Stimulated activated CD4-positive, alpha-beta T cell treated with anti-CD3 and anti-CD28 coated beads, Interleukin-4, amount 100 ng/mL, for 1 hour (primary cell): ENCODE measurements at regions not wholly inside any gene's neighbourhood (a gene's known extent, or its start where the extent isn't known, plus 50 kb on each side); places are given as distances from the start of the nearest gene placed in this dataset.
"Not testable (repeated sequence)": the region's sequence is repeated elsewhere in the genome, so short reads cannot be mapped to it uniquely, and the experiment has no call there.

Source experiments
- DNase-seq: peaks from one replicate; pipeline ENCODE4 v3.0.0-alpha.2; 2020

- no peak for DNase-seq
Observed at GRCh38 chr2:217010173-217010572, 150.3 kb upstream of the TNP1 start.

GRCh38 chr2:217008794-217009193 lies 148.9 kb upstream of the TNP1 start:
- no peak for DNase-seq

DNA sequence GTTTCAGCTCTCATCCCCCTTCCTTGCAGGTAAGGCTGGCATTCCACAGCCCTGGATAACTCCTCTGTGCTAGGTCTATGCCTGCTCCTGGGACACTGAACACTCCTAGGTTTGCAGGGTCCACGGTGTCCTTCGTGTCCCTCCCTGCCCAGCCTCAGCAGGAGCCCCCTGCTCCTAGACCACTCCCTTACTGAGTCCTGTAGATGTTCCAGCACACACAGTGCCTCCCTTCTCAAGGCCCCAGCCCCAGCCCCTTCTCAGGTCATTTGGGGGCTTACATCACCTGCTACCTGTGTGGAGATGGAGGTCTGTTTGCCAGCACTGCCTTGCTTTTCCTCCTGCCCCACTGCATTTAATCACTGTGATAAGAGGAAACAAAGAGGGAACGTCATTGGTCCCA lies 146.4 kb upstream of the TNP1 start:
- DNase-seq, result no peak

- no peak for DNase-seq
Observed at GRCh38 chr2:217004656-217005055, 144.8 kb upstream of the TNP1 start.

DNA sequence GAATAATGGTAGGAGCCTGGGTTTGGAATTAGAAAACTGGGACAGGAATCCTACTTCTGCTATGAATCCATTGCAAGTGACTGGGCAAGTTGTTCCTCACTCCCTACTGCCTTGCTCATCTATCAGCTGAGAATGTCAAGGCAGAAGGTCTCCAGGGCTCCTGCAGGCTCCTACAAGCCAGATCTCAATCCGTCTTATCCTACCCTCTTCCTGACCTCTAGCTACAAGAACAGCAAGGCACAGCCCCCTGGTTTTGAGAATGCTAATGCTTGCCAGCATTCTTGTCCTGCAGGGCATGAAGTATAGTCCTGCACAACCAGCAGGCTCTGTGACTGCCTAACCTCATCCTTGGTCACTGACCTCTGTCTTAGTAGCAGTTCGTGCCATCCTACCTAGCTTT lies 141.9 kb upstream of the TNP1 start:
- DNase-seq, result no peak

DNA sequence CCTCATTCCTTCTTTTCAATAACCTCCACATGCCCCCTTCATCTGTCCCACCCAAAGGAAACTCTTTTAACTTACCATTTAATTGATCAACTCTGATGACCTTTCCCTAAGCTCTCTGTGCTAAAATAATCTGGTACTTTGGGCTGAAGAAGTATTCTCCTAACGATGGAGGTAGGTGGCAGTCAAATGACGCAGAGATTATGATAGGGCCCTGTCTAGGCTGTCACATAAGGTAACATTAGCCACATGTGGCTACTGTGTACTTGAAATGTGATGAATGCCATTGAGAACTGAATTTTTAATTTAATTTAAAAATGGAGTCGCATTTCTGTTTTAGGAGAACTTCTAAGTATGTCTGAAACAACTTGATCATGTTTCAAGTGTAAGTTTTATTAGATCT lies 140.5 kb upstream of the TNP1 start:
- no peak for DNase-seq

DNA sequence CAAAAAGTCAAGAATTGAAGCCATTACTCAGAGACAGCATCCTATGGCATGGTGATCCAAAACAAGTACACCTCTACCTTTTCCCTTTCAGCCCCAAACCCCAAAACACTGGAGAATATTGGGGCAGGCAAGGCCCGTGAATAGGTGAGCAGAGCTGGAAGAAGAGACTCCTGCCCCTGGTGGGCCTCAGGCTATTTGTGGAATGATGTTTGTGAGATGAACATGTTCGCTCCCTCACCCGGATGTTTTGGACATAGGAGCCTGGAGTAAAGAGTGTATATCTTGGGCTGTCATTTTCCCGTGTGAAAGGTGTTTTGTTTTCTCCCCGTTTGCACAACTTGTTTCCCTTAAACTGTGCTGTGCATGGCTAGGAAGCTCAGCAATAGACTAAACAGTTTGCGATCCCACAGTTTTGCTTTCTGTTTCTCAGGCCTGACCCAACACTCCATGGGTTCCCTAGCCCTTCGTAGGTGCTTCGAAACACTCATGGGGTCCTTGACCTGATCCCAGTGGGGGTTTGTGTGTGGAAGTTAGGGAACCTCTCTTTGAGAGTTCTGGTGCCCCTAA lies 136.5 kb upstream of the TNP1 start:
- DNase-seq, result no peak

- no peak for DNase-seq
Observed at GRCh38 chr2:216994353-216994854, 134.5 kb upstream of the TNP1 start.

GRCh38 chr2:216992056-216992675 lies 132.3 kb upstream of the TNP1 start:
- DNase-seq, result no peak

DNA sequence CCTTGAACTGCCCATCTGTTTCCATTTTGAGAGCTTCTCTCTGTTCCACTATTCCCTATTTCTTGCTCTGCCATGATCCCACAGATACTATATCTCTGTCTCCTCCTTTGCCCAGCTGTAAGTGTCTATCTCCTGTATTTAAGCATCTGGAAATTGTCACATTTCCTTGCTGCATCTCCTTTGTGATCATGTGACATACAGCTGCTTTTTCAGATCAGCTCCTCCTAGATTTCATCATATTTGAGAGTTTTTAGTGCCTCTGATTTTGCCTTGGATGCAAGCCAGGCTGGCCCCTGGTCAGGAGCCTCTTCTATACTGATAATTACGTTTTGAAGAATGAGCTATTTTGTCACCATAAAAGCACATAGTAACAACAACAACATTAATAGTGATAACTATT lies 131.7 kb upstream of the TNP1 start:
- DNase-seq, result no peak

DNA sequence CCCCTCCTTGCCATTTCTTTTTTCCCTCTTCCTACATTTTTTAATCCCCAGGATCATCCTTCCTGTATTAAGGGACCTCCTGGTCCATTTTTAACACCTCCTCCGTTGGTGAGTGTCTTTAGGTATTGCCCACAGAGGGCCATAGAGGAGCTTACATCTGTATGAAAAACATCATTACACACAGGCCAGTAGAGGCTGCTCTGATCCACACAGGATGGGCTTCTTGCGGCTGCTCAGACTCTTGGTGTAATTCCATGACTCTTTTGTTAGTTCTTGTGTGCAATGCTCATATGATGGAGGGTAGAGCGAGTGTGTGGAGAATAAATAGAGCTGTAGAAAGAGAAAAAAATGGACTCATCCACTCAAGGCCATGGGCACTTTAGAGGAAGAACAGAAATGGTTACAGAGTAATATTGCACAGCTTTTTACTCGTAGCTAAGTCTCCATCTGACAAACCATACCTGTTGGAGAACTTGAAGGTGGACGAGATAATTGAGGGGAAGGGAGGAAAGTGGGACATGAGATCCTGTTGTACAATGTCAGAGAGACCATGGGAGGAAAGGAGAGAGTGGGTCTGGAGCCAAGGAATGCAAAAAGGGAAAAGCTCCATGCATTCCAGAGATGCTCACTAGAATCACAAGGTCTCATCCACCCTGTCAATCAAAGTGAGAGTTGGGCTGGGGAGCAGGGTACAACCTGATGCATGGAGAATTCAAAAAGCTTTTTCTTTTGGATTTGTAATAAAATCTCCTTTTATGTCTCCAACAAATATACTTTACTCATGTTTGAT lies 129.7 kb upstream of the TNP1 start:
- no peak for DNase-seq

DNA sequence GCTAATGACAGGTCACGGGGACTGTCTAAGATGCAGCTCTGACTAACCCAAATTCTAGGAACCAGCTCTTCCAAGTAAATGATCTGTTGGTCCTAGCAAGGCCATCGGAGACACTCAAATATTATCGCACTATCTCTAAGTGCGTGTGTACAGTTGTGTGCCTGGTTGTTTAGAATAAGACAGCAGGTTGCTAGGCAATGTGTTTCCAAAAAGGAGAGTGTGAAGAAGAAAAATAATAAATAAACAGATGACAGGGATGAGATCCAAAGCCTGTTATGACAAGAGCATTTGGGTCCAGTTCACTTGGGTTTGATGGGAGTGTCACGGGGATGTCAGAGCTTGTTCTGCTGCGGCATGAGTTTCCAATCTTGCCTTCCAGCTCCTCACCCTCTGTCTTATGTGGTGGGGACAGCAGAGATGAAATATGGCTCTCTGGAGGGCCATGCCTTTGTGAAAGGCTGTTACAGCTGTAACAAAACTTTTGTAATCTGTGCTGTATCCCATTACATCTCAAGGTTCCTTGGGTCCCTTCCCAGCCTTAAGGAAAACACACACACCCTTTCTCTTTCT lies 127.5 kb upstream of the TNP1 start:
- no peak for DNase-seq

DNA sequence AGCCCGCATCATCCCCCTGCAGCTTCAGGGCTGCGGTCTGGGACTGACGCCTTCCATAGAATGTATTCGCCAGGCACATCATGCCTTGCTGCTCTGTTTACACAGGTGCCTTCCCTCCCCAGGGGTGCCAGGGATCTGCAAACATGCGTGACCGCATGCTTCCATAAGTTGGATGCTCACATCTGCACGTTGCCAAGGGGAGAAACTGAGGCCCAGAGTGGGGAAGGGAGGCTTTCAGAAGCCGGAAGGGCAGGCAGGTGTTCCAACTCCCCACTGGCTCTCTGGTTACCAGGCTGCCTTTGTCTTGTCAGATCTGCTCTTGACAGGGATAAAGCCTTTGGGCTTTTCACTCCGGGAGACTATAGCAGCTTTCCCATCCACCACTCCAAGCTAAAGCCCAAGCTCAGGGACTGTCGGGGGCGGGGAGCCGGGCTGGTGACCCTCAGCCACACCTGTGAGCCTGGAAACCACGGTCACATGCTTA lies 125.8 kb upstream of the TNP1 start:
- DNase-seq, result no peak

GRCh38 chr2:216984937-216985336 lies 125.1 kb upstream of the TNP1 start:
- no peak for DNase-seq

- not testable (repeated sequence) for DNase-seq
Observed at GRCh38 chr2:216981951-216982350, 122.1 kb upstream of the TNP1 start.

DNA sequence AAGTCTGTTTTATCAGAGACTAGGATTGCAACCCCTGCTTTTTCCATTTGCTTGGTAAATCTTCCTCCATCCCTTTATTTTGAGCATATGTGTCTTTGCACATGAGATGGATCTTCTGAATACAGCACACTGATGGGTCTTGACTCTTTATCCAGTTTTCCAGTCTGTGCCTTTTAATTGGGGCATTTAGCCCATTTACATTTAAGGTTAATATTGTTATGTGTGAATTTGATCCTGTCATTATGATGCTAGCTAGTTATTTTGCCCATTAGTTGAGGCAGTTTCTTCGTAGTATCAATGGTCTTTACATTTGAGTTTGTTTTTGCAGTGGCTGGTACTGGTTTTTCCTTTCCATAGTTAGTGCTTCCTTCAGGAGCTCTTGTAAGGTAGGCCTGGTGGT lies 120.6 kb upstream of the TNP1 start:
- DNase-seq, result not testable (repeated sequence)

DNA sequence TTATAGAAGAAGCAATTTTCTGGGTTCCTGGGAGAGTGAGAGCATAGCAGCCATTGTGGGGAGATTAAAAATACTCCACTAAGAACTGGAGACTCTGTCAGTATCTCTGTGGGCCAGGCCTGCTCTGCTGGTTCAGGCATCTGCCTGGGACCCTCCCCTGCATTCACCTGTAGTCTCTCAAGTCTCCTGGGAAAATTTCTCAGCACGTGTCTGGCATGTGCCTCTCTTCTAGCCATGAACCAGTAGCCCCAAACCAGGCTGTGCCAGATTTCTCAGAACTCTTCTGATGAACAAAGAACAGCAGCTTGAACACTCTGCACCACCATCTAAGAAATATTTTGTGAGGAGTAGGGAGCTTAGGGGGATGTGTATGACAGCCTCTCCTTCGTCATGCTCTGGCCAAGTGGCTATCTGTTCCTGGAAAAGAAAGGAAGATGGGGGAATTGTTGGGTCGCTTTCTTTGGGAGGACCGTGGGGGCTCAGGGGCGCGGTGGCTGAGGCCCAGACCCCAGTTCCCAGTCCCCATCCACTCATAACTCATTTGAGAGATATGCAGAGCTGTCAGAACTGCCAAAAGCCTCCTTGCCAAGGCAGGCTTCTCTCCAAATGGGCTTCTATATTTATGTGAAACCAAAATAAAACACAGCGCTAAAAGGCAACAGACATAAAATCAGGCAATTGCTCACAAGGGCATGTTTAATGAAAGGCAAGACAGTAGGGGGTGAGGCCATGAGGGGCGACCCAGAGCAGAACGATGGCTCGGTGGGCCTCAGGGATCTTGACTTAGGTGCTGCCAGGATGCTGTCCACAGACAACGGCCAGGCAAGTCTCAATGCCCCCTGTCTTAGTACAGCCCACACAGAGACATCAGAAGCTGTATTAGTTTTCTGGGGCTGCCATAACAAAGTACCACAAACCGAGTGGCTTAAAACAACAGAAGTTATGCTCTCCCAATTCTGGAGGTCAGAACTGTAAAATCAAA lies 114.7 kb upstream of the TNP1 start:
- no peak for DNase-seq

GRCh38 chr2:216971593-216971992 lies 111.7 kb upstream of the TNP1 start:
- no peak for DNase-seq

- DNase-seq, result no peak
Observed at GRCh38 chr2:216970359-216970915, 110.6 kb upstream of the TNP1 start.

DNA sequence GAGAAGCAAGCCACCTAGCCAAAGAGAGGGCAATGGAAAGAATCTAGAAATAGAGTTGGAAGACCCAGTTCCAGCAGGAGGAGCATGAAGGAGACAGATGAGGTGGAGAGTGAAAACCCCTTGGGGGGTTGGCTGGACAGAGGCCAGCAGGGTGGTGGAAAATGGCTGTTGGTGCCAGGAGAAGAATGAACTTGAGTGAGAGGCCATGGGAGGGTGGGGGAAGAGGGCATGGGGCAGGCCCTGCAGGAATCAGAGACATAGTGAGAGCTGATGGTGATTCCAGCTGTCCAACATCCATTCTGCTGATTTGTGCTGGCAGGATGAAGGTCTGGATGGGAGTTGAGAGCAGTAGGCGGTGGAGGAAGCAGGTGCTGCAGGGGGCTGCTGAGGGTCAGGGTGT lies 108.0 kb upstream of the TNP1 start:
- DNase-seq, result no peak

- no peak for DNase-seq
Observed at GRCh38 chr2:216960671-216961268, 100.9 kb upstream of the TNP1 start.

DNA sequence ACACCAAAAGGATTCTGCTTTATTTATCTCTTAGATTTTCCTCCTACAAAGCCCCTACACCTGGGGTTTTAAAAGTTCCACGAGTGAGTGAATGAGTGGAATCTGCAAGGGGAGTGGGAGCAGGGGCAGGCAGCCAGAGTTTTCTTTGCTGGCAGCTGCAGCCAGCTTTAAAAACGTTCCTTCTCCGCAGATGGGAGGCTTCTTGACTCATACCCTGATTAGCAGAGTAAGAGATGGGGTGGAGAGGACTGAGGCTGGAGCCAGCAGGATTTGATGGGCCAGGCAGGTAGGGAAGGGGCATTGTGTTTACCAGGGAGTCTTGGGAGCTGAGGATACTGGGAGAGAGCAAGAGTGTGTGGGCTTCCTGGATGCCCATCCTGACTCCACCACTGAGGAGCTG lies 99.6 kb upstream of the TNP1 start:
- DNase-seq, result no peak
